Effector CD8-positive, alpha-beta T cell (primary cell): ENCODE measurements at regions not wholly inside any gene's neighbourhood (a gene's known extent, or its start where the extent isn't known, plus 50 kb on each side); places are given as distances from the start of the nearest gene placed in this dataset.
"Not testable (repeated sequence)": the region's sequence is repeated elsewhere in the genome, so short reads cannot be mapped to it uniquely, and the experiment has no call there.

Experiments
- DNase-seq: peaks from one replicate; lab custom pipeline; 2025; lab: John Stamatoyannopoulos, UW

DNA sequence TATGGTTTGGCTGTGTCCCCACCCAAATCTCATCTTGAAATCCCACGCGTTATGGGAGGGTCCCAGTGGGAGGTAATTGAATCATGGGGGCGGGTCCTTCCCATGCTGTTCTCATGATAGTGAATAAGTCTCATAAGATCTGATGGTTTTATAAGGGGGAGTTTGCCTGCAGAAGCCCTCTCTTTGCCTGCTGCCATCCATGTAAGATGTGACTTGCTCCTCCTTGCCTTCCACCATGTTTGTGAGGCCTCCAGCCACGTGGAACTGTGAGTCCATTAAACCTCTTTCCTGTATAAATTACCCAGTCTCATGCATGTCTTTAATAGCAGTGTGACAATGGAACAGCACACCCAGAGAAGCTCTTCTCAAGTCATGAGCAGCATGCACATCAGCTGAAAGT lies 119.1 kb upstream of the CARD11 start:
- DNase-seq, result not testable (repeated sequence)

DNA sequence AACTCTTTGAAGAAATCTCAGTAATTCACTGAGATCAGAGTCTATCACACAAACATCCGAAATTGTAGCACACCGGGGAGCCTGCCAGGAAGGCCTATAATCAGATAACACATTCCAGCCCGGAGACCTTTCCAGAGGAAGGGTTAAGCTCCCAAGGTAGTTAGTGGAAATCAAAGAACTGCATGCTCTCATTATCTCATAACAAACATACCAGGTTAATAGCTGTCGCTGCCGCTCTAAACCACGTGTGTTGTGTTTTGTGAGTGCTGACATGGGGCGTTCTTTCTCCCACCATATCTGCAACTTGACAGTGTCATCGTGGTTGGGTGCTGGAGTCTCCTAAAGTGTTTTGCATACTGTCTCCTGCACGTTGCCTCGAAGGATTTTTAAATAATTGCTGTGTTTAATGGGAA lies 120.7 kb upstream of the CARD11 start:
- no peak for DNase-seq

GRCh38 chr7:3165681-3166580 lies 122.3 kb upstream of the CARD11 start:
- DNase-seq, result no peak

- DNase-seq, result no peak
Measured at GRCh38 chr7:3167551-3167950, 123.9 kb upstream of the CARD11 start.

DNA sequence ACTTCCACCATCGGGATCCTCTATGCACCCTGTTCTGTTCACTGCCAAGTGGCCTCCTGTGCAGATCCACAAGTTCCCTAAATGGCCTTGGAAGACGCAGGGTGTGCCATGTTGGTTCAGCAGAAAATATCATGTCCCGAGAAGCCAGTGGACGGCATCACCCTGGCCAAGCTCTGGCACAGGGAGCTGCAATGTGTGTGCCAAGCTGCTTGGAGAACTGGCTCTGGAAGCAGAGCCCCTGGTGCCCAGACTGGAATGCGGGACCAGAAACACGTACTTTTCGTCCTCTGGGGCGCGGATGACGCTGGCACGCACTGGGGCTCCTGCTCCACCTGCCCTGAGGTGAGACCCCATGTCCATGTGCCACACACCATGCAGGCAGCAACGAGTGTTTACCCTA lies 124.7 kb upstream of the CARD11 start:
- DNase-seq, result no peak

GRCh38 chr7:3168869-3169268 lies 125.2 kb upstream of the CARD11 start:
- no peak for DNase-seq

GRCh38 chr7:3172768-3173280 lies 128.2 kb upstream of the SDK1 start:
- no peak for DNase-seq

GRCh38 chr7:3174515-3175284 lies 126.4 kb upstream of the SDK1 start:
- DNase-seq, result no peak

GRCh38 chr7:3175285-3175902 lies 125.7 kb upstream of the SDK1 start:
- no peak for DNase-seq

DNA sequence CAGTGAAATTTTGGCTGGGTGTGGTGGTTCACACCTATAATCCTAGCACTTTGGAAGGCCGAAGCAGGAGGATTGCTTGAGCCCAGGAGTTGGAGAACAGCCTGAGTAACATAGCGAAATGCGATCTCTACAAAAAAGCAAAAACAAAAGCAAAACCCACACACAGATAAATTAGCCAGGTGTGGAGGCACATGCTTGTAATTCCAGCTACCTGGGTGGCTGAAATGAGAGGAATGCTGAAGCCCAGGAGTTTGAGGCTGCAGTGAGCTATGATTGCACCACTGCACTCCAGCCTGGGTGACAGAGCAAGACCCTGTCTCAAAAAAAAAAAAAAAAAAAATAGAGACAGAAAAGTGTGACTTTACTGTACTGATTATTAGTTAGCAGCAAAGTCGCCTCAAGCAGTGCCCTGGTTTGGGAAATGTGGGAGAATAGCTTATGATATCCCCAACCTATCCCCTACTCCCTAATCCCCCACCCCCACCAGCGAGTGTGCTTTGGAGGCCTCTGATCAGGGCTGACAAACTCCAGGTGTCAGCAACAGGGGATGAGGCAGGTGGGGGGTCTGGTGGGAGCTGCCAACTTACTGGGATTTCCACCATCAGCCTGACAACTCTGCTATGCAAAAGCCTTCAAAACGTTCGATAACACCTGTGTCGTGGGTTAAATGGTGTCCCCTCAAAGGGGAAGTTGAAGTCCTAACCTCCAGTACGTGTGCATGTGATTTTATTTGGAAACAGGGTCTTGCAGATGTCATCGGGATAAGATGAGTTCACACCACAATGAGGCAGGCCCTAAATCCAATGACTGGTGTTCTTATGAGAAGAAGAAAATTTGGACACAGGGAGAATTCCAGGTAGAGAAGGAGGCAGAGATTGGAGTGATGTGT lies 124.7 kb upstream of the SDK1 start:
- DNase-seq, result no peak

GRCh38 chr7:3177271-3177670 lies 123.8 kb upstream of the SDK1 start:
- no peak for DNase-seq

GRCh38 chr7:3179456-3179855 lies 121.6 kb upstream of the SDK1 start:
- DNase-seq, result no peak

- no peak for DNase-seq
Measured at GRCh38 chr7:3180604-3181003, 120.4 kb upstream of the SDK1 start.

DNA sequence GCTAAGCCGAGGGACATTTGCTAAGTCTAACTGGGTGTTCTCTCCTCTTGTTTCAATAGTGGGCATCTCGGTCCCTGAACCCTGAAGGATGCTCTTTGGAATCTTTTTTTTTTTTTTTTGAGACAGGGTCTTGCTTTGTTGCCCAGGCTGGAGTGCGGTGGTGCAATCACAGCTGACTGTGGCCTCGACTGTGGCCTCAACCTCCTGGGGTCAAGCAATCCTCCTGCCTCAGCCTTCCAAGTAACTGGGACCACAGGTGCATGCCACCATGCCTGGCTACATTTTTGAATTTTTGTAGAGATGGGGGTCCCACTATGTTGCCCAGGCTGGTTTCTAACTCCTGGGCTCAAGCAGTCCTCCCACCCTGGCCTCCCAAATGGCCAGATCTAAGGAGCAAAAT lies 119.0 kb upstream of the SDK1 start:
- DNase-seq, result not testable (repeated sequence)

DNA sequence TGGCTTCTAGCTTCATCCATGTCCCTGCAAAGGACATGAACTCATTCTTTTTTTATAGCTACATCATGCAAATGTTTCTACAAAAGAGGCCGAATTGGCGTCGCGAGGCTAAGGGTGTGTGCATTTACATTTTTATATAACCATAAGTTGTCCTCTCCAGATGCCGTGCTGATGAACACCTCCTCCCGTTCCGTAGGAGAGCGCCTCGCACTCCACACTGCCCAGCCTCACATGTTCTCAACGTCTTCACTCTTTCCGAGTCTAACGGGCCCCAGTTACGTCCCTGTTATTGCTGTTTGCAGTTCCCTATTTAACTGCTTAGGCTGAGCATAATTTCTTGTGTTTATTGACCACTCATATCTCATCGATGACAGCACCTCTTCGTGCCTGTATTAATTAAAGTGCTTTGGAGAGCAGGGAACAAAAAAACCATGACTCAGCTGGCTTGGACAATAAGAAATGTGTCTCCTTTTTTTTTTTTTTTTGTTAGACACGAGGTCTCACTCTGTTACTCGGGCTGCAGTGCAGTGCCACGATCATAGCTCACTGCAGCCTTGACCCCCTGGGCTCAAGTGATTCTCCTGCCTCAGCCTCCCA lies 113.5 kb upstream of the SDK1 start:
- DNase-seq, result no peak

DNA sequence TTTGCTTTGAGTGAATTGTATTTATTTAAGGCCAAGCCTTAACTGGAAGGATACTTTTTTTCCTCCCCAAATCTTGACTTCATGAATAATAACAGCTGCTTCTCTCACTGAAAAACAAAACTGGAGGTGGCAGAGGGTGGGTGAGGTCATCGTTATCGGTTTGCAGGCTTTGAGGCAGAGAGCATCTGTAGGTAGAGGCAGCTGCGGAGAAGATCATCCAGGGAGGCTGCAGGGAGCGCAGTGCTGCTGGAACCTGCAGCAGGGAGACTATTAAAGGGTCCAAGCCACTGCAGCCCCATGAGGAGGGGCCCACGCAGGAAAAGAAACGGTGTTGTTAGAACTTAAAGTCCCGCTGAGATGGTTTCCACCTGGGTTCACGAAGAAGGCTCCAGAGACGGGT lies 112.1 kb upstream of the SDK1 start:
- no peak for DNase-seq

DNA sequence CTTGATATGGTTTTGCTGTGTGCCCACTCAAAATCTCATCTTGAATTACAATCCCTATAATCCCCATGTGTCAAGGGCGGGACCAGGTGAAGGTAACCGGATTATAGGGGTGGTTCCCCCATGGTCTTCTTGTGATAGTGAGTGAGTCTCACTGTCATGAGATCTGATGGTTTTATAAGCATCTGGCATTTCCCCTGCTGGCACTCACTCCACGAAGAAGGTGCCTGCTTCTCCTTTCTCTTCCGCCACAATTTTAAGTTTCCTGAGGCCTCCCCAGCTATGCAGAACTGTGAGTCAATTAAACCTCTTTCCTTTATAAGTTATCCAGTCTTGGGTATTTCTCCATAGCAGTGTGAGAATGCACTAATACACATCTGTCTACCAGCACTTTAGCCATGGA lies 109.5 kb upstream of the SDK1 start:
- DNase-seq, result no peak

- DNase-seq, result no peak
Measured at GRCh38 chr7:3192669-3193068, 108.4 kb upstream of the SDK1 start.

DNA sequence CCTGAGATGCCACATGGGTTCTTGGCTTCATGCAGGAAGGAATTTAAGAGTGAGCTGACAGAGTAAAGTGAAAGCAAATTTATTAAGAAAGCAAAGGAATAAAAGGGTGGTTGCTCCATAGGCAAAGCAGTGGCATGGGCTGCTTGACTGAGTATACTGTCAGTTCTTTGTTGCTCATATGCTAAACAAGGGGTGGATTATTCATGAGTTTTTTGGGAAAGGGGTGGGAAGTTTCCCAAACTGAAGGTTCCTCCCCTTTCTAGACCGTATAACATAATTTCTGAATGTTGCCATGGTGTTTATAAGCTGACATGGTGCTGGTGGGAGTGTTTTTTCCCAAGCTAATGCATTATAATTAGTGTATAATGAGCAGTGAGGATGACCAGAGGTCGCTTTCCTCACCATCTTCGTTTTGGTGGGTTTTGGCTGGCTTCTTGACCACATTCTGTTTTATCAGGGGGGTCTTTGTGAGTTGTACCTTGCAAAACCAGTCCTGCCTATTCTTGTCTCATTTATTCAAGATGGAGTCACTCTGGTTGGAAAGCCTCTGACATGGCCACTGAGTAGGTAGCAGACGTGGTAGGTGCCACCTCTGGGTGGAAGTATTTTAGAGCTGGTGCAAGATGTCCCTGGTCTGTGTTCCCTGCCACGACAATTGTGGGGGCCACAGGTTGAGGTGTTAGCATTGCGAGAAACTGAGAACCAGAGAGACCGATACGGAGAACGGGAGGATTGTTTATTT lies 107.5 kb upstream of the SDK1 start:
- DNase-seq, result no peak

- DNase-seq, result no peak
Measured at GRCh38 chr7:3194501-3195141, 106.4 kb upstream of the SDK1 start.
